Glutamatergic neuron (in vitro differentiated cells): ENCODE measurements at regions not wholly inside any gene's neighbourhood (a gene's known extent, or its start where the extent isn't known, plus 50 kb on each side); places are given as distances from the start of the nearest gene placed in this dataset.

Source experiments
- DNase-seq: peaks from one replicate; pipeline ENCODE4 v3.0.0; 2022
- H3K27ac Mint-ChIP-seq: one replicate; pipeline ENCODE4 v1.8.0; 2020; ENCODE audit warnings: mild to moderate bottlenecking, mixed read lengths, inconsistent platforms; ENCODE audit not compliant: unreplicated experiment
- H3K27me3 Mint-ChIP-seq: one replicate; pipeline ENCODE4 v1.8.0; 2020; ENCODE audit warnings: mild to moderate bottlenecking, moderate library complexity, mixed read lengths, inconsistent platforms; ENCODE audit not compliant: unreplicated experiment
- H3K36me3 Mint-ChIP-seq: one replicate; pipeline ENCODE4 v1.8.0; 2020; ENCODE audit warnings: mild to moderate bottlenecking, mixed read lengths, inconsistent platforms; ENCODE audit not compliant: unreplicated experiment
- H3K4me1 Mint-ChIP-seq: one replicate; pipeline ENCODE4 v1.8.0; 2020; ENCODE audit warnings: mild to moderate bottlenecking, low read depth, mixed read lengths, inconsistent platforms; ENCODE audit not compliant: unreplicated experiment
- H3K4me3 Mint-ChIP-seq: one replicate; pipeline ENCODE4 v1.8.0; 2020; ENCODE audit warnings: mild to moderate bottlenecking, mixed read lengths, inconsistent platforms; ENCODE audit not compliant: unreplicated experiment
- H3K9me3 Mint-ChIP-seq: one replicate; pipeline ENCODE4 v1.8.0; 2020; ENCODE audit warnings: mild to moderate bottlenecking, moderate library complexity, mixed read lengths, inconsistent platforms; ENCODE audit not compliant: unreplicated experiment
- TF ChIP-seq, protein P1 (sequence below): fragments of 200-600 bp; sonication (generic); IDR thresholded peaks from one replicate; pipeline ENCODE4 v1.5.0; 2021; ENCODE audit not compliant: partially characterized antibody, unreplicated experiment

- no peak for DNase-seq
- Mint-ChIP-seq H3K4me3 (no peak overlapping the region), H3K4me1 (no peaks in the 10 kb centered on the region), H3K9me3 (no peaks in the 10 kb centered on the region), H3K27ac (no peak overlapping the region), H3K36me3 (no peaks in the 10 kb centered on the region), H3K27me3 (peaks cover 2% of the 10 kb centered on the region)
- TF ChIP-seq, protein P1, sequence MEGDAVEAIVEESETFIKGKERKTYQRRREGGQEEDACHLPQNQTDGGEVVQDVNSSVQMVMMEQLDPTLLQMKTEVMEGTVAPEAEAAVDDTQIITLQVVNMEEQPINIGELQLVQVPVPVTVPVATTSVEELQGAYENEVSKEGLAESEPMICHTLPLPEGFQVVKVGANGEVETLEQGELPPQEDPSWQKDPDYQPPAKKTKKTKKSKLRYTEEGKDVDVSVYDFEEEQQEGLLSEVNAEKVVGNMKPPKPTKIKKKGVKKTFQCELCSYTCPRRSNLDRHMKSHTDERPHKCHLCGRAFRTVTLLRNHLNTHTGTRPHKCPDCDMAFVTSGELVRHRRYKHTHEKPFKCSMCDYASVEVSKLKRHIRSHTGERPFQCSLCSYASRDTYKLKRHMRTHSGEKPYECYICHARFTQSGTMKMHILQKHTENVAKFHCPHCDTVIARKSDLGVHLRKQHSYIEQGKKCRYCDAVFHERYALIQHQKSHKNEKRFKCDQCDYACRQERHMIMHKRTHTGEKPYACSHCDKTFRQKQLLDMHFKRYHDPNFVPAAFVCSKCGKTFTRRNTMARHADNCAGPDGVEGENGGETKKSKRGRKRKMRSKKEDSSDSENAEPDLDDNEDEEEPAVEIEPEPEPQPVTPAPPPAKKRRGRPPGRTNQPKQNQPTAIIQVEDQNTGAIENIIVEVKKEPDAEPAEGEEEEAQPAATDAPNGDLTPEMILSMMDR, result no peak
These were observed 254.4 kb upstream of the CDH10 start for GRCh38 chr5:24899180-24899579.

- DNase-seq, result no peak
- no peak overlapping the region for H3K4me3 Mint-ChIP-seq
- H3K9me3 Mint-ChIP-seq, result no peaks in the 10 kb centered on the region
- no peaks in the 10 kb centered on the region for H3K27me3 Mint-ChIP-seq
- no peak overlapping the region for H3K27ac Mint-ChIP-seq
- H3K4me1 Mint-ChIP-seq, result no peaks in the 10 kb centered on the region
- no peaks in the 10 kb centered on the region for H3K36me3 Mint-ChIP-seq
- TF ChIP-seq, protein P1, result no peak
These were observed 219.5 kb upstream of the CDH10 start for GRCh38 chr5:24864244-24864643.

DNA sequence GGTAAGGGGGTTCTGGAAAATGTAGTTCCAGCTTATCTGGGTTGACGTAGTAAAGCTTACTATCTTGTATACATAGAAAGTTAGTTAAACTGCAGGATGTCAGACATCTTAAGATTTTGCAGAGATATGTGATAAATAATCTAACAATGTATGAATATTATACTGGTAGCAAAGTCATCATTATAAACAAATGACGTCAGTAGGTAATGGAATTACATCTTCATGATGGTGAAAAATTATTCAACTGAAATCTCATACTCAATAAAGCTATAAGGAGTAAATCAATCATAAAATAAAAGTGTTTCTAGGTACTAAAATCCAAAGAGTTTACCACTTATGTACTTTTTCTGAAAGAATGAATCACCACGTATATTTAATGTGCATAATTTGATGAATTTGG is 217.3 kb upstream of the CDH10 start:
- Mint-ChIP-seq H3K27ac (no peak overlapping the region), H3K9me3 (no peaks in the 10 kb centered on the region), H3K27me3 (no peaks in the 10 kb centered on the region), H3K4me3 (no peak overlapping the region), H3K4me1 (no peaks in the 10 kb centered on the region), H3K36me3 (no peaks in the 10 kb centered on the region)
- DNase-seq, result no peak
- TF ChIP-seq, protein P1, result no peak

DNA sequence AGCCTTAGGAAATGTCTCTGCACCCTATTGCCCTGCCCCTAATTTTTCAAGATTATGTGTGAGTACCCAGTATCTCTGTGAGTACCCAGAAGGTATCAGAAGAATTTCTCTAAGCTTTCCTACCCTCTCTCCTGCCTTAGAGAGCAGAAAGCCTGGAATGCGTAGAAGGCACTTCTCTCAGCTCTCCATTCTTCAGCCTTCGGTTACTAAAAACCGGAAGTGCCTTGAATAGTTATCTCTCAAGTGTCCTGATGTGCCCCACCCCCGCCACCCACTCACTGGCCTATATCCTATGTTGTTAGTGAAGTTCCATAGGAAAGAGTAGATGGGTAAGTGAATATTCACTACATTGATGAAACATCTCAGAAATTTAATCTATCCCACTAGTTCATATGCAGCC is 210.7 kb upstream of the CDH10 start:
- TF ChIP-seq, protein P1, result no peak
- no peaks in the 10 kb centered on the region for H3K4me1 Mint-ChIP-seq
- DNase-seq, result no peak
- H3K4me3 Mint-ChIP-seq, result no peak overlapping the region
- no peaks in the 10 kb centered on the region for H3K27me3 Mint-ChIP-seq
- H3K27ac Mint-ChIP-seq, result no peak overlapping the region
- H3K36me3 Mint-ChIP-seq, result no peaks in the 10 kb centered on the region
- H3K9me3 Mint-ChIP-seq, result no peaks in the 10 kb centered on the region

- TF ChIP-seq, protein P1, result no peak
- Mint-ChIP-seq H3K9me3 (no peaks in the 10 kb centered on the region), H3K27ac (no peak overlapping the region), H3K4me3 (no peak overlapping the region), H3K36me3 (no peaks in the 10 kb centered on the region), H3K4me1 (no peaks in the 10 kb centered on the region), H3K27me3 (no peaks in the 10 kb centered on the region)
- no peak for DNase-seq
These were observed 210.1 kb upstream of the CDH10 start for GRCh38 chr5:24854850-24855249.
